Body of pancreas (tissue), 4 donors: ENCODE measurements at regions not wholly inside any gene's neighbourhood (a gene's known extent, or its start where the extent isn't known, plus 50 kb on each side); places are given as distances from the start of the nearest gene placed in this dataset.
"Not testable (repeated sequence)": the region's sequence is repeated elsewhere in the genome, so short reads cannot be mapped to it uniquely, and the experiment has no call there.

Source experiments
- ATAC-seq: fragments of 150-250 bp; one replicate; pipeline ENCODE4 v1.9.1; 2016
- DNase-seq, 4 donors: peaks; one replicate each; pipeline ENCODE4 v3.0.0-alpha.2; 2019
- H3K27ac ChIP-seq, 4 donors: fragments of 200-600 bp; sonication (generic); 1 replicate in 3 of 4; 2 replicates in 1 of 4; pipeline versions ENCODE4 v1.5.1 to v1.6.1; 2016 to 2019; ENCODE audit warnings: mild to moderate bottlenecking in 1 of 4, mixed read lengths in 1 of 4, moderate library complexity in 1 of 4
- H3K27me3 ChIP-seq, 2 donors: fragments of 200-600 bp; sonication (generic); one replicate each; pipeline ENCODE4 v1.6.0; 2016; ENCODE audit warnings: mild to moderate bottlenecking in 1 of 2
- H3K36me3 ChIP-seq, 2 donors: fragments of 200-600 bp; sonication (generic); replicated peaks in 1 of 2; 2 replicates each; pipeline ENCODE4 v1.5.1; 2016; ENCODE audit warnings: low read depth in 2 of 2; ENCODE audit not compliant: insufficient read depth in 1 of 2
- H3K4me1 ChIP-seq: fragments of 200-600 bp; sonication (generic); one replicate; pipeline ENCODE4 v1.6.0; 2016
- H3K4me3 ChIP-seq, 2 donors: fragments of 200-600 bp; sonication (generic); 1 replicate in 1 of 2; 2 replicates in 1 of 2; pipeline ENCODE4 v1.5.1; 2016 to 2019
- H3K9me3 ChIP-seq, 3 donors: fragments of 200-600 bp; sonication (generic); 1 replicate in 2 of 3; 2 replicates in 1 of 3; pipeline ENCODE4 v1.5.1; 2016
- POLR2A ChIP-seq, 3 donors: fragments of 450-650 bp; IDR thresholded peaks; one replicate each; pipeline ENCODE4 v1.6.1; 2016; ENCODE audit warnings: antibody characterized with exemption in 3 of 3, mild to moderate bottlenecking in 2 of 3
- WGBS, 2 donors: methylation state at CpG; one replicate each; pipeline ENCODE4 v1.1.5; 2017; 5-methylcytosine and 5-hydroxymethylcytosine counted together
- intact Hi-C: fragments of 100-400 bp; cut with DNase I; formaldehyde crosslinking; loops from one replicate; pipeline ENCODE4 v1.15.1; 2023
- TF ChIP-seq, protein P1 (sequence below), 7 experiments: fragments of 450-650 bp in 4 of 7; fragments of 200-600 bp in 3 of 7; sonication (generic) in 3 of 7; IDR thresholded peaks; one replicate each; pipeline ENCODE4 v1.5.1; 2016 to 2019; ENCODE audit warnings: antibody characterized with exemption in 7 of 7

DNA sequence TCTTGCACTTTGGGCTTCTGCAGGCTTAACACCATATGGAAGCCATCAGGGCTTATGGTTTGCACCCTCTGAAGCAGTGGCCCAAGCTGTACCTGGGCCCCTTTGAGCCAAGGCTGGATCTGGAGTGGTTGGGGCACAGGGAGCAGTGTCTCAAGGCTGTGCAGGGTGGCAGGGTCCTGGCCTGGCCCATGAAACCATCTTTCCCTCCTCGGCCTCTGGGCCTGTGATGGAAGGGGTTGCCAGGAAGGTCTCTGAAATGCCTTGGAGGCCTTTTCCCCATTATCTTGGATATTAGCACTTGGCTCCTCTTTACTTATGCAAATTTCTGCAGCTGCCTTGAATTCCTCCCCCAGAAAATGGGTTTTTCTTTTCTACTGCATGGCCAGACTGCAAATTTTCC, 134.7 kb upstream of the USP9X start:
- 60 to 89% methylated on average over 1 of the region's 1 CpG for WGBS, 2 donors
- no peak overlapping the region for H3K4me3 ChIP-seq
- intact Hi-C loops: no loop called here
- H3K27ac ChIP-seq: no peak overlapping the region
- H3K4me1 ChIP-seq: no peaks in the 10 kb centered on the region
- no peaks in the 10 kb centered on the region for H3K9me3 ChIP-seq
- ATAC-seq: no peak
- H3K27me3 ChIP-seq: no peaks in the 10 kb centered on the region
- DNase-seq: no peak
- no peaks in the 10 kb centered on the region for H3K36me3 ChIP-seq
- TF ChIP-seq, protein P1, sequence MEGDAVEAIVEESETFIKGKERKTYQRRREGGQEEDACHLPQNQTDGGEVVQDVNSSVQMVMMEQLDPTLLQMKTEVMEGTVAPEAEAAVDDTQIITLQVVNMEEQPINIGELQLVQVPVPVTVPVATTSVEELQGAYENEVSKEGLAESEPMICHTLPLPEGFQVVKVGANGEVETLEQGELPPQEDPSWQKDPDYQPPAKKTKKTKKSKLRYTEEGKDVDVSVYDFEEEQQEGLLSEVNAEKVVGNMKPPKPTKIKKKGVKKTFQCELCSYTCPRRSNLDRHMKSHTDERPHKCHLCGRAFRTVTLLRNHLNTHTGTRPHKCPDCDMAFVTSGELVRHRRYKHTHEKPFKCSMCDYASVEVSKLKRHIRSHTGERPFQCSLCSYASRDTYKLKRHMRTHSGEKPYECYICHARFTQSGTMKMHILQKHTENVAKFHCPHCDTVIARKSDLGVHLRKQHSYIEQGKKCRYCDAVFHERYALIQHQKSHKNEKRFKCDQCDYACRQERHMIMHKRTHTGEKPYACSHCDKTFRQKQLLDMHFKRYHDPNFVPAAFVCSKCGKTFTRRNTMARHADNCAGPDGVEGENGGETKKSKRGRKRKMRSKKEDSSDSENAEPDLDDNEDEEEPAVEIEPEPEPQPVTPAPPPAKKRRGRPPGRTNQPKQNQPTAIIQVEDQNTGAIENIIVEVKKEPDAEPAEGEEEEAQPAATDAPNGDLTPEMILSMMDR (IDR thresholded peaks at IDR 0.05): no peak
- no peak for TF ChIP-seq POLR2A (IDR thresholded peaks at IDR 0.05)

DNA sequence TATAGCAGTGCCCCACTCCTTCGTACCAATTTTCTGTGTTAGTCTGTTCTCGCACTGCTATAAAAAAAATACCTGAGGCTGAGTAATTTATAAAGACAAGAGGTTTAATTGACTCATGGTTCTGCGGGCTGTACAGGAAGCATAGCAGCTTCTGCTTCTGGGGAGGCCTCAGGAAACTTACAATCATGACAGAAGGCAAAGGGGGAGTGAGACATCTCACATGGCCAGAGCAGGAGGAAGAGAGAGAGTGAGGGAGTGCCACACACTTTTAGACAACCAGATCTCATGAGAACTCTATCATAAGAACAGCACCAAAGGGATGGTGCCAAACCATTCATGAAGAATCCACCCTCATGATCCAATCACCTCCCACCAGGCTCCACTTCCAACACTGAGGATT, 133.8 kb upstream of the USP9X start:
- H3K4me3 ChIP-seq, H3K4me1 ChIP-seq, H3K27ac ChIP-seq, ATAC-seq, H3K9me3 ChIP-seq, DNase-seq, intact Hi-C loops, H3K36me3 ChIP-seq, H3K27me3 ChIP-seq: not testable (repeated sequence)
- WGBS, 2 donors: 90 to 94% methylated on average over 3 of the region's 3 CpGs

DNA sequence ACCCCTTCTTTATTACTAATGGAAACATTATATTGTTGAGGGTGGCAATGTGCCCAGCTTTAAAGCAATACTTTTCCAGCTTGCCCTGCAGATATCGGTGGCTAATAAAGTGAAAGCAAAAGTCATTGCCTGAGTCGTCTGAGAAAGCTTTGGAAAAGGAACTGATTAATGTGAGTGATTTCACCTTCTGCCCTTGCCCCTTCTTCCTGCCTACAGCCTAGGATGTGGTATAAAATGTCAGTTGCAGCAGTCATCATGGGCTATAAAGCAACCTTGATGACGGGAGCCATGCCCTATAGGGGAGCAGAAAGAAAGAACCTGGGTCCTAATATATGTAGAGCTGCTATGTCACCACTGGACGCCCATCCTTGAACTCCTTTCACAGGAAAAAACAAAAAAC, 132.4 kb upstream of the USP9X start:
- 37 to 58% methylated on average over 2 to 4 of the region's 4 CpGs for WGBS, 2 donors
- no peaks in the 10 kb centered on the region for H3K36me3 ChIP-seq
- H3K4me3 ChIP-seq: no peak overlapping the region
- peak overlapping the region in 1 of 4 donors; percentile 36 for H3K27ac ChIP-seq
- no peaks in the 10 kb centered on the region for H3K27me3 ChIP-seq
- no peak for TF ChIP-seq POLR2A (IDR thresholded peaks at IDR 0.05)
- TF ChIP-seq, protein P1 (IDR thresholded peaks at IDR 0.05): no peak
- no peaks in the 10 kb centered on the region for H3K9me3 ChIP-seq
- ATAC-seq (no peak), DNase-seq (peak in 1 of 4 donors; percentile 3)
- no peaks in the 10 kb centered on the region for H3K4me1 ChIP-seq
- intact Hi-C loops: no loop called here

DNA sequence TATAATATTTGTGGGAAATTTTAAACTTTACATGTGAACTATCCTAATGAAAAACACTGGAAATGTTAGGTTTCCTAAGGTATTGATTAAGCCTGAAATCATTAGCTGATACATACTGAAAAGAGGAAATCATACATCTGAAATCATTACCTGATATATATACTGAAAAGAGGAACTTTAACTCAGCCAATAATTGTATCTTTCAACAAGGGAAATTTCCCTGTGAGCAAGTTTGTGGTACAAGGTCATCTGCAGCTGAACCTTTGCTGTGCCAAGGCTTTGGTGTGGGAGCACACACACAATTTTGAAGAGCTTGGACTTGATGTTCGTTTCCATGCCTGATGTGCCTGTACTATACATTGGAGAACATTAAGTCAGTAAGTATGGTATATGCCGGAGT, 131.9 kb upstream of the USP9X start:
- intact Hi-C loops: no loop called here
- ATAC-seq (no peak), DNase-seq (no peak)
- H3K27me3 ChIP-seq: no peaks in the 10 kb centered on the region
- H3K4me1 ChIP-seq: no peaks in the 10 kb centered on the region
- 63 to 74% methylated on average over 2 of the region's 2 CpGs for WGBS, 2 donors
- TF ChIP-seq, protein P1 (IDR thresholded peaks at IDR 0.05): no peak
- no peak for TF ChIP-seq POLR2A (IDR thresholded peaks at IDR 0.05)
- H3K27ac ChIP-seq: peak overlapping the region in 1 of 4 donors; percentile 36
- H3K36me3 ChIP-seq: no peaks in the 10 kb centered on the region
- H3K9me3 ChIP-seq: no peaks in the 10 kb centered on the region
- no peak overlapping the region for H3K4me3 ChIP-seq

DNA sequence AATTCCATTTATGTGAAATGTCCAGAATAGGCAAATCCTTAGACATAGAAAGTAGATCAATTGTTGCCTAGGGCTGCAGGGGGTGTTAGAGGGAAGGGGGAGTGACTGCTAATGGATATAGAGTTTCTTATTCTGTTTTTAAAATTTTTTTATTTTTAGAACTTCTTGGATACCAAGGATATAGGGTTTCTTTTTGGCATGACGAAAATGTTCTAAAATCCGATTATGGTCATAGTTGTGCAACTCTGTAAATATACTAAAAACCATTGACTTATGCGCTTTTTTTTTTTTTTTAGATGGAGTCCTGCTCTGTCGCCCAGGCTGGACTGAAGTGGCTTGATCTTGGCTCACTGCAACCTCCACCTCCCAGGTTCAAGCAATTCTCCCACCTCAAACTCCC, 125.2 kb upstream of the USP9X start:
- no peak for DNase-seq
- Histone ChIP-seq H3K27me3 (no peaks in the 10 kb centered on the region), H3K4me1 (no peaks in the 10 kb centered on the region), H3K4me3 (no peak overlapping the region), H3K36me3 (no peaks in the 10 kb centered on the region), H3K9me3 (no peaks in the 10 kb centered on the region), H3K27ac (no peak overlapping the region)
- intact Hi-C loops: no loop called here
- TF ChIP-seq POLR2A (IDR thresholded peaks at IDR 0.05): no peak
- TF ChIP-seq, protein P1 (IDR thresholded peaks at IDR 0.05): no peak
- ATAC-seq: no peak
- 67 to 87% methylated on average over 3 to 4 of the region's 4 CpGs for WGBS, 2 donors
